ENCODE measurements at regions not wholly inside any gene's neighbourhood (a gene's known extent, or its start where the extent isn't known, plus 50 kb on each side); places are given as distances from the start of the nearest gene placed in this dataset.

DNA sequence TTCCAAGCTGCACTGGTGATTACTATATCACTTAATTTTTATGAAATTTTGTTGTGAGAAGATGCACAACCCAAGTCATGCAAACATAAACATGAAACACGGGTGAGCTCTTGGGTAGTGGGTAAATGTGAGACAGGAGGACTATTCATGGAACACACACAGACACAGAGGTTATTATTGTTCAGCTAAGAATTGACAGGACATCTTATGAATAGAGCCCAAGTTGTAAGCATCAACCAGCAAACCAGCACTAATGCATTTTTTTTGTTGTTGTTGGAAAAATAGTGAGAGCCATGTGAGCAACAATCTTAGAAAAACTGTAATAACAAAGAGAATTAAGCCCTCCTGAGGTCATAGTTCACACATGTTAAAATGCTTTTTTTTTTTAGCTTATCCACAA, 1179.7 kb downstream of the GATA3 start:
- Histone ChIP-seq H3K9me2 (ENCODE audit: low read depth, low read length) (no peaks in the 10 kb centered on the region), H3K9me3 (ENCODE audit: low read length) (no peaks in the 10 kb centered on the region), H3K4me1 (ENCODE audit: insufficient read depth, low read length, severe bottlenecking) (no peaks in the 10 kb centered on the region), H3K27ac (ENCODE audit: low read depth, low read length, poor library complexity, severe bottlenecking) (no peak overlapping the region), H3K4me3 (ENCODE audit: low read depth, low read length, poor library complexity, severe bottlenecking) (no peak overlapping the region), H3K36me3 (ENCODE audit: insufficient read depth, low read length) (no peaks in the 10 kb centered on the region), H2AFZ (ENCODE audit: low read length) (no peak overlapping the region), H3K4me2 (ENCODE audit: low read length) (no peak overlapping the region), H4K20me1 (ENCODE audit: insufficient read depth, low read length) (no peaks in the 10 kb centered on the region), H3F3A (ENCODE audit: insufficient read depth, low read length) (no peaks in the 10 kb centered on the region), H3K79me2 (ENCODE audit: insufficient read depth, low read length) (no peaks in the 10 kb centered on the region), H3K9ac (ENCODE audit: low read length) (no peak overlapping the region), H3K27me3 (ENCODE audit: insufficient read depth, low read length) (no peaks in the 10 kb centered on the region)
- no peak for TF ChIP-seq EZH2 (IDR thresholded peaks at IDR 0.05; ENCODE audit: borderline replicate concordance, low read length)
- TF ChIP-seq, protein P1, sequence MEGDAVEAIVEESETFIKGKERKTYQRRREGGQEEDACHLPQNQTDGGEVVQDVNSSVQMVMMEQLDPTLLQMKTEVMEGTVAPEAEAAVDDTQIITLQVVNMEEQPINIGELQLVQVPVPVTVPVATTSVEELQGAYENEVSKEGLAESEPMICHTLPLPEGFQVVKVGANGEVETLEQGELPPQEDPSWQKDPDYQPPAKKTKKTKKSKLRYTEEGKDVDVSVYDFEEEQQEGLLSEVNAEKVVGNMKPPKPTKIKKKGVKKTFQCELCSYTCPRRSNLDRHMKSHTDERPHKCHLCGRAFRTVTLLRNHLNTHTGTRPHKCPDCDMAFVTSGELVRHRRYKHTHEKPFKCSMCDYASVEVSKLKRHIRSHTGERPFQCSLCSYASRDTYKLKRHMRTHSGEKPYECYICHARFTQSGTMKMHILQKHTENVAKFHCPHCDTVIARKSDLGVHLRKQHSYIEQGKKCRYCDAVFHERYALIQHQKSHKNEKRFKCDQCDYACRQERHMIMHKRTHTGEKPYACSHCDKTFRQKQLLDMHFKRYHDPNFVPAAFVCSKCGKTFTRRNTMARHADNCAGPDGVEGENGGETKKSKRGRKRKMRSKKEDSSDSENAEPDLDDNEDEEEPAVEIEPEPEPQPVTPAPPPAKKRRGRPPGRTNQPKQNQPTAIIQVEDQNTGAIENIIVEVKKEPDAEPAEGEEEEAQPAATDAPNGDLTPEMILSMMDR (IDR thresholded peaks at IDR 0.05; ENCODE audit: low read length), result no peak

DNA sequence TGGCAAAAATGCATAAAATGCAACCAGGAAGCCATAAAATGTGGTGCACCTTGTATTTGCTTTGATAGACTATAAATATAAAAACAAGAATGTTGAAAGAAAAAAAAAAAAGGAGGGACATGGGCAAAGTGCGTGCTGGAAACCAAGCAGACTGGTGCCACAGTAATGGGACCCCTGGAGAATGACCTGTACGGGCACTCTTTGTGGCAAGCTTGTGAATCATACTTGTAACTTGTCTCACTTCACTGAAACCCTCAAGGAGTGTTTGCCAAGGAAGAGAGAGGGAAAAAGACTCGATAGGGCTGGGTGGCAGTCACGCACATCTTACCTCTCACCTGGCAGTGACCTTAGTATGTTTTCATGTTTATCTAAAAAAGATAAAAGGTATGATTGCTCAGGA, 1183.6 kb downstream of the GATA3 start:
- Histone ChIP-seq H3K4me1 (ENCODE audit: insufficient read depth, low read length, severe bottlenecking) (no peaks in the 10 kb centered on the region), H3K36me3 (ENCODE audit: insufficient read depth, low read length) (no peaks in the 10 kb centered on the region), H3K27ac (ENCODE audit: low read depth, low read length, poor library complexity, severe bottlenecking) (no peak overlapping the region), H3K27me3 (ENCODE audit: insufficient read depth, low read length) (no peaks in the 10 kb centered on the region), H3K4me3 (ENCODE audit: low read depth, low read length, poor library complexity, severe bottlenecking) (no peak overlapping the region), H2AFZ (ENCODE audit: low read length) (no peak overlapping the region), H4K20me1 (ENCODE audit: insufficient read depth, low read length) (no peaks in the 10 kb centered on the region), H3F3A (ENCODE audit: insufficient read depth, low read length) (no peaks in the 10 kb centered on the region), H3K9ac (ENCODE audit: low read length) (no peak overlapping the region), H3K9me2 (ENCODE audit: low read depth, low read length) (no peaks in the 10 kb centered on the region), H3K4me2 (ENCODE audit: low read length) (no peak overlapping the region), H3K9me3 (ENCODE audit: low read length) (no peaks in the 10 kb centered on the region), H3K79me2 (ENCODE audit: insufficient read depth, low read length) (no peaks in the 10 kb centered on the region)
- TF ChIP-seq, protein P1 (IDR thresholded peaks at IDR 0.05; ENCODE audit: low read length), result no peak
- no peak for TF ChIP-seq EZH2 (IDR thresholded peaks at IDR 0.05; ENCODE audit: borderline replicate concordance, low read length)

GRCh38 chr10:9239298-9239697, 1184.8 kb downstream of the GATA3 start:
- H3K9me3 ChIP-seq (ENCODE audit: low read length), result no peaks in the 10 kb centered on the region
- H3K9ac ChIP-seq (ENCODE audit: low read length), result no peak overlapping the region
- H3K79me2 ChIP-seq (ENCODE audit: insufficient read depth, low read length), result no peaks in the 10 kb centered on the region
- no peak overlapping the region for H3K4me2 ChIP-seq (ENCODE audit: low read length)
- H3K36me3 ChIP-seq (ENCODE audit: insufficient read depth, low read length), result no peaks in the 10 kb centered on the region
- TF ChIP-seq, protein P1 (IDR thresholded peaks at IDR 0.05; ENCODE audit: low read length), result no peak
- no peak for TF ChIP-seq EZH2 (IDR thresholded peaks at IDR 0.05; ENCODE audit: borderline replicate concordance, low read length)
- H3K4me1 ChIP-seq (ENCODE audit: insufficient read depth, low read length, severe bottlenecking), result no peaks in the 10 kb centered on the region
- H4K20me1 ChIP-seq (ENCODE audit: insufficient read depth, low read length), result no peaks in the 10 kb centered on the region
- H3F3A ChIP-seq (ENCODE audit: insufficient read depth, low read length), result no peaks in the 10 kb centered on the region
- H3K9me2 ChIP-seq (ENCODE audit: low read depth, low read length), result no peaks in the 10 kb centered on the region
- H3K4me3 ChIP-seq (ENCODE audit: low read depth, low read length, poor library complexity, severe bottlenecking), result no peak overlapping the region
- no peaks in the 10 kb centered on the region for H3K27me3 ChIP-seq (ENCODE audit: insufficient read depth, low read length)
- H3K27ac ChIP-seq (ENCODE audit: low read depth, low read length, poor library complexity, severe bottlenecking), result no peak overlapping the region
- no peak overlapping the region for H2AFZ ChIP-seq (ENCODE audit: low read length)
